C4-2B (cell line): ENCODE measurements at regions not wholly inside any gene's neighbourhood (a gene's known extent, or its start where the extent isn't known, plus 50 kb on each side); places are given as distances from the start of the nearest gene placed in this dataset.

ENCODE experiments used
- CTCF ChIP-seq: fragments of 450-650 bp; conservative IDR thresholded peaks from 2 replicates; pipeline ENCODE4 v1.5.1; 2017; ENCODE audit warnings: mild to moderate bottlenecking
- ZFX ChIP-seq: fragments of 450-650 bp; IDR thresholded peaks from 2 replicates; pipeline ENCODE4 v1.6.1; 2017

- TF ChIP-seq CTCF (no peak), ZFX (no peak)
Measured at GRCh38 chr15:48028712-48029111, 92.1 kb upstream of the SLC24A5 start.
